ENCODE measurements at regions not wholly inside any gene's neighbourhood (a gene's known extent, or its start where the extent isn't known, plus 50 kb on each side); places are given as distances from the start of the nearest gene placed in this dataset.
A peak's percentile ranks its signal among the peaks of the same experiment; 100 is the strongest.

GRCh38 chr12:4031703-4032291 lies 158.6 kb upstream of the PARP11 start:
- H3K4me3 ChIP-seq (ENCODE audit: insufficient read depth, low read depth, low read length, poor library complexity, severe bottlenecking) = peak overlapping the region; percentile 41
- no peaks in the 10 kb centered on the region for H3K9me3 ChIP-seq (ENCODE audit: control insufficient read depth, low read length)
- H3K27me3 ChIP-seq (replicated peaks; ENCODE audit: control insufficient read depth, insufficient read depth, low read length, poor library complexity, severe bottlenecking) = no peaks in the 10 kb centered on the region
- H3K4me1 ChIP-seq (ENCODE audit: control insufficient read depth, insufficient read depth, low read length, poor library complexity, severe bottlenecking) = peaks cover 18% of the 10 kb centered on the region
- no peak for DNase-seq
- no peaks in the 10 kb centered on the region for H3K36me3 ChIP-seq (ENCODE audit: control insufficient read depth, insufficient read depth, low read length)
- H3K27ac ChIP-seq (ENCODE audit: insufficient read depth, low read length, poor library complexity, severe bottlenecking) = no peak overlapping the region

GRCh38 chr12:4030929-4031702 lies 157.9 kb upstream of the PARP11 start:
- H3K27ac ChIP-seq (ENCODE audit: insufficient read depth, low read length, poor library complexity, severe bottlenecking) = no peak overlapping the region
- H3K9me3 ChIP-seq (ENCODE audit: control insufficient read depth, low read length) = no peaks in the 10 kb centered on the region
- H3K4me1 ChIP-seq (ENCODE audit: control insufficient read depth, insufficient read depth, low read length, poor library complexity, severe bottlenecking) = peaks cover 19% of the 10 kb centered on the region
- peak overlapping the region; percentile 41 for H3K4me3 ChIP-seq (ENCODE audit: insufficient read depth, low read depth, low read length, poor library complexity, severe bottlenecking)
- H3K27me3 ChIP-seq (replicated peaks; ENCODE audit: control insufficient read depth, insufficient read depth, low read length, poor library complexity, severe bottlenecking) = no peaks in the 10 kb centered on the region
- peak; percentile 47 to 62 (median 60) for DNase-seq
- no peaks in the 10 kb centered on the region for H3K36me3 ChIP-seq (ENCODE audit: control insufficient read depth, insufficient read depth, low read length)

- H3K27ac ChIP-seq (ENCODE audit: insufficient read depth, low read length, poor library complexity, severe bottlenecking) = no peak overlapping the region
- H3K4me1 ChIP-seq (ENCODE audit: control insufficient read depth, insufficient read depth, low read length, poor library complexity, severe bottlenecking) = peaks cover 19% of the 10 kb centered on the region
- H3K4me3 ChIP-seq (ENCODE audit: insufficient read depth, low read depth, low read length, poor library complexity, severe bottlenecking) = peak overlapping the region; percentile 42
- no peaks in the 10 kb centered on the region for H3K36me3 ChIP-seq (ENCODE audit: control insufficient read depth, insufficient read depth, low read length)
- no peaks in the 10 kb centered on the region for H3K27me3 ChIP-seq (replicated peaks; ENCODE audit: control insufficient read depth, insufficient read depth, low read length, poor library complexity, severe bottlenecking)
- no peaks in the 10 kb centered on the region for H3K9me3 ChIP-seq (ENCODE audit: control insufficient read depth, low read length)
- peak; percentile 17 to 28 (median 23) for DNase-seq
Measured at GRCh38 chr12:4027412-4027811, 154.2 kb upstream of the PARP11 start.

GRCh38 chr12:4026517-4026916 lies 153.3 kb upstream of the PARP11 start:
- peaks cover 16% of the 10 kb centered on the region for H3K4me1 ChIP-seq (ENCODE audit: control insufficient read depth, insufficient read depth, low read length, poor library complexity, severe bottlenecking)
- no peaks in the 10 kb centered on the region for H3K36me3 ChIP-seq (ENCODE audit: control insufficient read depth, insufficient read depth, low read length)
- DNase-seq = no peak
- H3K4me3 ChIP-seq (ENCODE audit: insufficient read depth, low read depth, low read length, poor library complexity, severe bottlenecking) = no peak overlapping the region
- H3K9me3 ChIP-seq (ENCODE audit: control insufficient read depth, low read length) = no peaks in the 10 kb centered on the region
- H3K27me3 ChIP-seq (replicated peaks; ENCODE audit: control insufficient read depth, insufficient read depth, low read length, poor library complexity, severe bottlenecking) = no peaks in the 10 kb centered on the region
- H3K27ac ChIP-seq (ENCODE audit: insufficient read depth, low read length, poor library complexity, severe bottlenecking) = no peak overlapping the region

GRCh38 chr12:4026020-4026358 lies 152.8 kb upstream of the PARP11 start:
- H3K27ac ChIP-seq (ENCODE audit: insufficient read depth, low read length, poor library complexity, severe bottlenecking) = no peak overlapping the region
- no peaks in the 10 kb centered on the region for H3K27me3 ChIP-seq (replicated peaks; ENCODE audit: control insufficient read depth, insufficient read depth, low read length, poor library complexity, severe bottlenecking)
- peaks cover 13% of the 10 kb centered on the region for H3K4me1 ChIP-seq (ENCODE audit: control insufficient read depth, insufficient read depth, low read length, poor library complexity, severe bottlenecking)
- H3K36me3 ChIP-seq (ENCODE audit: control insufficient read depth, insufficient read depth, low read length) = no peaks in the 10 kb centered on the region
- no peaks in the 10 kb centered on the region for H3K9me3 ChIP-seq (ENCODE audit: control insufficient read depth, low read length)
- no peak for DNase-seq
- no peak overlapping the region for H3K4me3 ChIP-seq (ENCODE audit: insufficient read depth, low read depth, low read length, poor library complexity, severe bottlenecking)

- DNase-seq = no peak
- Histone ChIP-seq H3K9me3 (ENCODE audit: control insufficient read depth, low read length) (no peaks in the 10 kb centered on the region), H3K27me3 (replicated peaks; ENCODE audit: control insufficient read depth, insufficient read depth, low read length, poor library complexity, severe bottlenecking) (no peaks in the 10 kb centered on the region), H3K36me3 (ENCODE audit: control insufficient read depth, insufficient read depth, low read length) (no peaks in the 10 kb centered on the region), H3K27ac (ENCODE audit: insufficient read depth, low read length, poor library complexity, severe bottlenecking) (no peak overlapping the region), H3K4me1 (ENCODE audit: control insufficient read depth, insufficient read depth, low read length, poor library complexity, severe bottlenecking) (peaks cover 13% of the 10 kb centered on the region), H3K4me3 (ENCODE audit: insufficient read depth, low read depth, low read length, poor library complexity, severe bottlenecking) (no peak overlapping the region)
Measured at GRCh38 chr12:4025181-4026019, 152.2 kb upstream of the PARP11 start.

GRCh38 chr12:4024701-4025100 lies 151.5 kb upstream of the PARP11 start:
- DNase-seq = no peak
- Histone ChIP-seq H3K27me3 (replicated peaks; ENCODE audit: control insufficient read depth, insufficient read depth, low read length, poor library complexity, severe bottlenecking) (no peaks in the 10 kb centered on the region), H3K9me3 (ENCODE audit: control insufficient read depth, low read length) (no peaks in the 10 kb centered on the region), H3K27ac (ENCODE audit: insufficient read depth, low read length, poor library complexity, severe bottlenecking) (no peak overlapping the region), H3K36me3 (ENCODE audit: control insufficient read depth, insufficient read depth, low read length) (no peaks in the 10 kb centered on the region), H3K4me3 (ENCODE audit: insufficient read depth, low read depth, low read length, poor library complexity, severe bottlenecking) (no peak overlapping the region), H3K4me1 (ENCODE audit: control insufficient read depth, insufficient read depth, low read length, poor library complexity, severe bottlenecking) (peaks cover 13% of the 10 kb centered on the region)

- Histone ChIP-seq H3K27ac (ENCODE audit: insufficient read depth, low read length, poor library complexity, severe bottlenecking) (no peak overlapping the region), H3K27me3 (replicated peaks; ENCODE audit: control insufficient read depth, insufficient read depth, low read length, poor library complexity, severe bottlenecking) (no peaks in the 10 kb centered on the region), H3K36me3 (ENCODE audit: control insufficient read depth, insufficient read depth, low read length) (no peaks in the 10 kb centered on the region), H3K4me3 (ENCODE audit: insufficient read depth, low read depth, low read length, poor library complexity, severe bottlenecking) (no peak overlapping the region), H3K4me1 (ENCODE audit: control insufficient read depth, insufficient read depth, low read length, poor library complexity, severe bottlenecking) (no peaks in the 10 kb centered on the region), H3K9me3 (ENCODE audit: control insufficient read depth, low read length) (no peaks in the 10 kb centered on the region)
- DNase-seq = no peak
Measured at GRCh38 chr12:4015225-4016091, 142.3 kb upstream of the PARP11 start.

GRCh38 chr12:4014858-4015224 lies 141.6 kb upstream of the PARP11 start:
- Histone ChIP-seq H3K4me1 (ENCODE audit: control insufficient read depth, insufficient read depth, low read length, poor library complexity, severe bottlenecking) (no peaks in the 10 kb centered on the region), H3K27me3 (replicated peaks; ENCODE audit: control insufficient read depth, insufficient read depth, low read length, poor library complexity, severe bottlenecking) (no peaks in the 10 kb centered on the region)

More at GRCh38 chr12:4014858-4015224, 141.6 kb upstream of the PARP11 start:
- H3K27ac ChIP-seq (ENCODE audit: insufficient read depth, low read length, poor library complexity, severe bottlenecking) = no peak overlapping the region
- no peak overlapping the region for H3K4me3 ChIP-seq (ENCODE audit: insufficient read depth, low read depth, low read length, poor library complexity, severe bottlenecking)
- DNase-seq = no peak
- H3K9me3 ChIP-seq (ENCODE audit: control insufficient read depth, low read length) = no peaks in the 10 kb centered on the region
- no peaks in the 10 kb centered on the region for H3K36me3 ChIP-seq (ENCODE audit: control insufficient read depth, insufficient read depth, low read length)
